ENCODE measurements at regions not wholly inside any gene's neighbourhood (a gene's known extent, or its start where the extent isn't known, plus 50 kb on each side); places are given as distances from the start of the nearest gene placed in this dataset.

DNA sequence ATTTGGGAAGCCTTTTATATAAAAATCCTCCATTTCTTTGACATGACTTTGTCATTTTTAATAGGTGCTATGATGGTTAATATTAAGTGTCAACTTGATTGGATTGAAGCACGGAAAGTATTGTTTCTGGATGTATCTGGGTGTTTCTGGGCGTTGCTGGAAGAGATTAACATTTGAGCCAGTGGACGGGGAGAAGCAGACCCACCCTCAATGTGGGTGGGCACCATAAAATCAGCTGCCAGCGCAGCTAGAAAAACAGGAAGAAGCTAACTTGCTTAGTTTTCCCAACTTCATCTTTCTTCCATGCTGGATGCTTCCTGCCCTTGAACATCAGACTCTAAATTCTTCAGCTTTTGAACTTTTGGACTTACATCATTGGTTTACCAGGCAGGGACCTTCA, 1003.0 kb downstream of the SORCS3 start:
- TF ChIP-seq, protein P1, sequence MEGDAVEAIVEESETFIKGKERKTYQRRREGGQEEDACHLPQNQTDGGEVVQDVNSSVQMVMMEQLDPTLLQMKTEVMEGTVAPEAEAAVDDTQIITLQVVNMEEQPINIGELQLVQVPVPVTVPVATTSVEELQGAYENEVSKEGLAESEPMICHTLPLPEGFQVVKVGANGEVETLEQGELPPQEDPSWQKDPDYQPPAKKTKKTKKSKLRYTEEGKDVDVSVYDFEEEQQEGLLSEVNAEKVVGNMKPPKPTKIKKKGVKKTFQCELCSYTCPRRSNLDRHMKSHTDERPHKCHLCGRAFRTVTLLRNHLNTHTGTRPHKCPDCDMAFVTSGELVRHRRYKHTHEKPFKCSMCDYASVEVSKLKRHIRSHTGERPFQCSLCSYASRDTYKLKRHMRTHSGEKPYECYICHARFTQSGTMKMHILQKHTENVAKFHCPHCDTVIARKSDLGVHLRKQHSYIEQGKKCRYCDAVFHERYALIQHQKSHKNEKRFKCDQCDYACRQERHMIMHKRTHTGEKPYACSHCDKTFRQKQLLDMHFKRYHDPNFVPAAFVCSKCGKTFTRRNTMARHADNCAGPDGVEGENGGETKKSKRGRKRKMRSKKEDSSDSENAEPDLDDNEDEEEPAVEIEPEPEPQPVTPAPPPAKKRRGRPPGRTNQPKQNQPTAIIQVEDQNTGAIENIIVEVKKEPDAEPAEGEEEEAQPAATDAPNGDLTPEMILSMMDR (IDR thresholded peaks at IDR 0.05), result no peak
- no peak for TF ChIP-seq POLR2A (IDR thresholded peaks at IDR 0.05)
- DNase-seq, result no peak
- H3K36me3 ChIP-seq (replicated peaks in 1 of 2), result no peaks in the 10 kb centered on the region
- intact Hi-C loops (cut with DNase I), result no loop called here
- 47 to 64% (median 60%) methylated on average over 4 of the region's 4 CpGs for WGBS, 4 donors
- H3K27ac ChIP-seq, result no peak overlapping the region
- H3K4me1 ChIP-seq (replicated peaks in 1 of 2), result no peaks in the 10 kb centered on the region
- no peaks in the 10 kb centered on the region for H3K27me3 ChIP-seq
- H3K4me3 ChIP-seq, result no peak overlapping the region
- H3K9me3 ChIP-seq (replicated peaks in 1 of 3), result no peaks in the 10 kb centered on the region

DNA sequence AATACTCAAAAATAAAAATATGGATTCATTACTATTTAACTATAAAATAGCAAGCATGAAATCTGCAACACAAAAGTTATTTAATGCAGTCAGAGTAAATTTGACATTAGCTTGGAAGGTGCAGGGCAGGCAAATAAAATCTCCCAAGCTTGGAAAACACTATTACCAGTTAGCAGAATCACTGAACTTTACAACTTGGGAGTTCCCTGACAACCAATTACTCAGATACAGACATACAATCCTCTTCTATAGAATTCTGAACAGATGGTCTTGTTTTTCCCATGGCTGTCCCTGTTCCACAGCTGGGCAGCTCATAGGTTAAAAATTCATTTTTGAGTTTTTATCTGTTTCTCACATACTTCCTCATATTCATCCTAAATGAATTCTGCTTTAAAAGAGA, 1002.6 kb downstream of the SORCS3 start:
- Histone ChIP-seq H3K4me3 (no peak overlapping the region), H3K4me1 (replicated peaks in 1 of 2) (no peaks in the 10 kb centered on the region), H3K36me3 (replicated peaks in 1 of 2) (no peaks in the 10 kb centered on the region), H3K9me3 (replicated peaks in 1 of 3) (no peaks in the 10 kb centered on the region), H3K27ac (no peak overlapping the region), H3K27me3 (no peaks in the 10 kb centered on the region)
- intact Hi-C loops (cut with DNase I), result no loop called here
- DNase-seq, result no peak
- no peak for TF ChIP-seq POLR2A (IDR thresholded peaks at IDR 0.05)
- TF ChIP-seq, protein P1 (IDR thresholded peaks at IDR 0.05), result no peak

DNA sequence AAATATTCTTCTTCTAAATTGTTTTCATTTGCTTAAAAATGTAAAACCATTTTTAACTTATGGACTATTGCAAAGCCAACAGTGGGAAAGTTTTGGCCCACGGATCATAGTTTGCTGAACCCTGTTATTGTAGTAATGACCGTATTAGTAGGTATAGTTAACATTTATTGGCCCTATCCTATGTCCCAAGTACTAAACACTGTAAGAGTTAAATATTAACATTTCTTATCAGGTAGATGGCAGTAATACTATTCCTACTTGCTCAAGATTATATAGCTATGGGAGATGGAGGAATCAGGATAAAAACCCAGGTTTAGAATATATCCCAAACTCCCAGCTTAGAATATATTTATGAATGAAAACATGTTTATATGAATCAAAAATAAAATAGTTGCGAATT, 993.2 kb downstream of the SORCS3 start:
- no peak for DNase-seq
- 71 to 83% (median 79%) methylated on average over 3 of the region's 3 CpGs for WGBS, 4 donors
- H3K27me3 ChIP-seq, result no peaks in the 10 kb centered on the region
- H3K36me3 ChIP-seq (replicated peaks in 1 of 2), result no peaks in the 10 kb centered on the region
- no peak overlapping the region for H3K27ac ChIP-seq
- intact Hi-C loops (cut with DNase I), result no loop called here
- no peak overlapping the region for H3K4me3 ChIP-seq
- TF ChIP-seq, protein P1 (IDR thresholded peaks at IDR 0.05), result no peak
- TF ChIP-seq POLR2A (IDR thresholded peaks at IDR 0.05), result no peak
- H3K9me3 ChIP-seq (replicated peaks in 1 of 3), result no peaks in the 10 kb centered on the region
- no peaks in the 10 kb centered on the region for H3K4me1 ChIP-seq (replicated peaks in 1 of 2)

DNA sequence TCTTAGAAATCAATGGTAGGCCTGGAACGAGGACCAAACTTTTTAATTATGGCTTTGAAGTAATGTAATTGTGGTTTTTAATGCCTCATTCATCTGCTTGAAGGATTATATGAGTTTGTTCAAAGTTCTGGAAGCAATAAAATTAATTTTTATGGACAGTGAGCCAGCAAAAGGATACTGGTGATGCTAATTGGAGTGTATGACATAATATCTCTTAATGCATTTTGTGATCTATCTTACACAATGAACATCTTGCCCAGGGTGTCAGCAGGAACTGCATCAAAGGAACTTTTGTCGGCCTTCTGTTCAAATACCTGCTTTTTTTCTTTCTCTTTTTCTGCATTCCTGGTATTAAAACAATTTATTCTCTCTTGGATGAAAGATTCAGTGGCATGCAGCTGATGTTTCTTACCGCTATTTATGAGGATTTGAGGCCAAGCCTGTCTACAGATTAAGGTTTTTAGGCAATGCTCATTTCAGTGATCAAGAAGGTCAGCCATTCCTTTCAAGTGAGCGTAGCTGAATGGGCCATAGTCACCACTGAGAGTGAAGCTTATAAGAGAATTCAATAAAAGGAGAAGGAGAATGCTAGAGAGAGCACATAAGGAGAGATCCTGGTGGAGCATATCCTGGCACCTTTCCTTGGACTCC, 974.8 kb downstream of the SORCS3 start:
- DNase-seq, result no peak
- TF ChIP-seq POLR2A (IDR thresholded peaks at IDR 0.05), result no peak
- TF ChIP-seq, protein P1 (IDR thresholded peaks at IDR 0.05), result no peak
- H3K4me1 ChIP-seq (replicated peaks in 1 of 2), result no peaks in the 10 kb centered on the region
- no peaks in the 10 kb centered on the region for H3K9me3 ChIP-seq (replicated peaks in 1 of 3)
- intact Hi-C loops (cut with DNase I), result no loop called here
- 49 to 63% (median 58%) methylated on average over 4 of the region's 4 CpGs for WGBS, 4 donors
- H3K27ac ChIP-seq, result no peak overlapping the region
- no peak overlapping the region for H3K4me3 ChIP-seq
- no peaks in the 10 kb centered on the region for H3K36me3 ChIP-seq (replicated peaks in 1 of 2)
- no peaks in the 10 kb centered on the region for H3K27me3 ChIP-seq

Measured in adrenal gland (tissue), 9 donors.